ENCODE measurements at regions not wholly inside any gene's neighbourhood (a gene's known extent, or its start where the extent isn't known, plus 50 kb on each side); places are given as distances from the start of the nearest gene placed in this dataset.
A peak's percentile ranks its signal among the peaks of the same experiment; 100 is the strongest.

GRCh38 chr5:17916446-17916845 is 282.2 kb downstream of the TAF11L14 start:
- TF ChIP-seq, protein P1, sequence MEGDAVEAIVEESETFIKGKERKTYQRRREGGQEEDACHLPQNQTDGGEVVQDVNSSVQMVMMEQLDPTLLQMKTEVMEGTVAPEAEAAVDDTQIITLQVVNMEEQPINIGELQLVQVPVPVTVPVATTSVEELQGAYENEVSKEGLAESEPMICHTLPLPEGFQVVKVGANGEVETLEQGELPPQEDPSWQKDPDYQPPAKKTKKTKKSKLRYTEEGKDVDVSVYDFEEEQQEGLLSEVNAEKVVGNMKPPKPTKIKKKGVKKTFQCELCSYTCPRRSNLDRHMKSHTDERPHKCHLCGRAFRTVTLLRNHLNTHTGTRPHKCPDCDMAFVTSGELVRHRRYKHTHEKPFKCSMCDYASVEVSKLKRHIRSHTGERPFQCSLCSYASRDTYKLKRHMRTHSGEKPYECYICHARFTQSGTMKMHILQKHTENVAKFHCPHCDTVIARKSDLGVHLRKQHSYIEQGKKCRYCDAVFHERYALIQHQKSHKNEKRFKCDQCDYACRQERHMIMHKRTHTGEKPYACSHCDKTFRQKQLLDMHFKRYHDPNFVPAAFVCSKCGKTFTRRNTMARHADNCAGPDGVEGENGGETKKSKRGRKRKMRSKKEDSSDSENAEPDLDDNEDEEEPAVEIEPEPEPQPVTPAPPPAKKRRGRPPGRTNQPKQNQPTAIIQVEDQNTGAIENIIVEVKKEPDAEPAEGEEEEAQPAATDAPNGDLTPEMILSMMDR (IDR thresholded peaks at IDR 0.05) = no peak
- DNase-seq (ENCODE audit: low spot score) = no peak
- ATAC-seq (ENCODE audit: low FRiP score) = no peak

DNA sequence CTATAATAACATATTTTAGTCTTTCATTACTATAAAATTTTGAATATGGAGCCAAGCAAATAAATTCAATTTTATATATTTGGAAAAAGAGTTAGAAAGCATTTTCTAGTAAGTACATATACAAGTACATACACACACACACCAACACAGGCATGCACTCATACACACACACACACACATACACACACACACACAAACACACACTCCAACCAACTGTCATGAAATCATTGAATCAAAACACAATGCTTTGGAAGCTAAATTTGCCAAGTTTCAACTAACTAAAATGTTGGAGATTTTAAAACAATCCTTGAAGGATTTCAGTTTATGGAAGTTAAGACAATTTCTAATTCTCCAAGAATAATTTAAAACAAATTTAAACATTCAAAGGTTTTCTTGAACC is 283.2 kb downstream of the TAF11L14 start:
- DNase-seq (ENCODE audit: low spot score) (no peak), ATAC-seq (ENCODE audit: low FRiP score) (no peak)
- TF ChIP-seq, protein P1 (IDR thresholded peaks at IDR 0.05) = no peak

GRCh38 chr5:17918373-17919104 is 284.3 kb downstream of the TAF11L14 start:
- ATAC-seq (ENCODE audit: low FRiP score) (no peak), DNase-seq (ENCODE audit: low spot score) (no peak)
- TF ChIP-seq, protein P1 (IDR thresholded peaks at IDR 0.05) = no peak

DNA sequence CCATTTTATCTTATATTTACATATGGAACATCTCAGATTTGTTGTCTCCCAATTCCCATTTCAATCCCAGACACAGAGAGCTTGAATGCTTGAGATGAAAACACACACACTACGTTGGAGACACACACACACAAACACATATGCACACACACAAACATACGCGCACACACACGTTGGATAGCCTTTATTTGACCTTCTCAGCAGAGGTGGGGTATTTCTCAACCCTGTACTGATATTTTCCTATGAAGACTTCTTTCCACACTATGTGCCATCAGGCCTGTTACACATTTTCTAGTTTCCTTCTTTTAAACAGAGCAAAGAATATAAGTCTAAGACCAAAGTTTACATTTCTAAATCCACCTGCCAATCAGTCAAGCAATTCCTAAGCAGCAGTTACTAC is 291.0 kb downstream of the TAF11L14 start:
- TF ChIP-seq, protein P1 (IDR thresholded peaks at IDR 0.05) = no peak
- DNase-seq (ENCODE audit: low spot score) (no peak), ATAC-seq (ENCODE audit: low FRiP score) (no peak)

GRCh38 chr5:17928581-17928981 is 294.3 kb downstream of the TAF11L14 start:
- TF ChIP-seq, protein P1 (IDR thresholded peaks at IDR 0.05) = no peak
- ATAC-seq (ENCODE audit: low FRiP score) = peak; percentile 75
- no peak for DNase-seq (ENCODE audit: low spot score)

DNA sequence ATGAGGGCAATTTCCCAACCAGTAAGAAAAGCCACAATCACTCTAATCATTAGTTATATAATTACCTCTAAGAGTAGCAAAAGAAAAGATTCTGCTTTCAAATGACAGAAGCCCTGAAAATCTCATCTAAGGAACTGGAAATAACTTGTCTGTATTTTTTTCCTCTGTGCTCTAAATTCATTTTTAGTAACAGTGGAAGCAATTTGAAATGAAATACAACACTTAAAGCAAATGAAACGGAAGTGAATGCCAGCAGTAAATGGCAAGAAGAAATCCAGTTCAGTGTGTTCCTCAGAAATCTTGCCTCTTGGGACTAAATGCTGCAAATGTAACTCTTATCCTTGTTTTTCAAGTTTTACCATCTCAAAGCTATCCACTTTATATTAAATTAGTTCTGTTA is 294.9 kb downstream of the TAF11L14 start:
- ATAC-seq (ENCODE audit: low FRiP score) = no peak
- TF ChIP-seq, protein P1 (IDR thresholded peaks at IDR 0.05) = no peak
- DNase-seq (ENCODE audit: low spot score) = no peak

GRCh38 chr5:17930346-17930745 is 296.1 kb downstream of the TAF11L14 start:
- DNase-seq (ENCODE audit: low spot score) = no peak
- TF ChIP-seq, protein P1 (IDR thresholded peaks at IDR 0.05) = no peak
- no peak for ATAC-seq (ENCODE audit: low FRiP score)

Data from omental fat pad (tissue), 3 donors.